ENCODE measurements at regions not wholly inside any gene's neighbourhood (a gene's known extent, or its start where the extent isn't known, plus 50 kb on each side); places are given as distances from the start of the nearest gene placed in this dataset.

DNA sequence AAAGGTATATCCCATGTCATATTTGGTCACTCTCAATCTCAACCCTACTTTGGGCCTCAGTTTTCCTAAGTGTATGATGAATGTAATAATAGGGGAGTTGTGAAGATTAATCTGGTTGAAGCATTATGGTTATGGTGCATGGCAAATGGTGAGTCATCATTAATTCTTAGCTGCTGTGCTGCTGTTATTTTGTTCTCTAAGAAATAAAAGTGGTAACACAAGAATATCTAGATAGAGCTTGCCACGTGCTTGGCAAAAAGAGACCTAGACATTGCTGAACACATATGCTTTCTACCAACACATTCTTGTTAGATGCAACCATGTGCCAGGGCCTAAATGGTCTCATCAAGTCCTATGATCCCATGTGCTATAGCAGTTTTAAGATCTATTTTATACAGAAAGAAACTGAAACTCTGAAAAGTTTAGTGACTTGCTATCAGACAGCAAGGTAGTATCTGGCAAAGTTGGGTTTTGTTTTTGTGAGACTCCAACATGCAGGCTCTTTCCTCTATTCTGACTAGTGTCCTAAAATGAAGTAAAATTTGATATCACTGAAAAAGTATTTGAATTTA lies 699.9 kb upstream of the MEF2C start:
- TF ChIP-seq CTCF (IDR thresholded peaks at IDR 0.05), result no peak
- no peak for TF ChIP-seq POLR2A (IDR thresholded peaks at IDR 0.05)
